ENCODE measurements at regions not wholly inside any gene's neighbourhood (a gene's known extent, or its start where the extent isn't known, plus 50 kb on each side); places are given as distances from the start of the nearest gene placed in this dataset.

GRCh38 chr5:173378727-173379126, 50.5 kb upstream of the STC2 start:
- no peak for TF ChIP-seq CTCF (IDR thresholded peaks at IDR 0.05)
- TF ChIP-seq POLR2AphosphoS5 (IDR thresholded peaks at IDR 0.05) = no peak
